ENCODE measurements at regions not wholly inside any gene's neighbourhood (a gene's known extent, or its start where the extent isn't known, plus 50 kb on each side); places are given as distances from the start of the nearest gene placed in this dataset.

DNA sequence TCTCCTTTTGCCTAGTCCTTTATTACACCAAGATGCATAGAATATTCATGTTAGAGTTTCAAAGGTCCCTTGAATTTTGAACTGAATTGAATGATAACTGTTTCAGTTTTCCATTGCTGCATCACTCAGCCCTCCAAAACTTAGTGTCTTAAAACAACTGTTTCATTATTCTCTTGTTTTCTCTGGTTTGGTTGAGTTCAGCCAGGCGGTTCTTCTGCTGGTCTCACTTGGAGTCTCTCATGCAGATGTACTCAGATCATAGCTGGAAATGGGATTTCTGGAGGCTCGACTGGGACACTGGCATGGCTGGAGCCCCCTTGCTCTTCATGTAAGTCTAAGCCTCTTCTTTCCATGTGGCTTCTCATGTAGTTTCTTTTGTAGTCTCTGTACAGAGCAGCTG lies 107.2 kb upstream of the MKI67 start:
- ChIA-PET POLR2A (no interaction called here), CTCF (no interaction called here)
- Histone ChIP-seq H4K20me1 (replicated peaks; ENCODE audit: control insufficient read depth, extremely low read depth, insufficient read depth, low read length) (no peaks in the 10 kb centered on the region), H3K4me1 (ENCODE audit: control insufficient read depth, extremely low read depth, insufficient read depth, low read length) (no peaks in the 10 kb centered on the region), H3K9me3 (replicated peaks; ENCODE audit: control insufficient read depth, insufficient read depth, low read length) (no peaks in the 10 kb centered on the region), H3K79me2 (ENCODE audit: control insufficient read depth, insufficient read depth, low read length) (no peaks in the 10 kb centered on the region), H3K36me3 (ENCODE audit: control insufficient read depth in 2 of 2, extremely low read depth in 1 of 2, insufficient read depth in 2 of 2, low read length in 2 of 2) (no peaks in the 10 kb centered on the region), H3K9ac (replicated peaks; ENCODE audit: extremely low read depth, insufficient read depth, low read length) (no peak overlapping the region), H3K27ac (ENCODE audit: insufficient read depth, low read depth, low read length) (no peak overlapping the region), H3K4me3 (replicated peaks in 1 of 3; ENCODE audit: insufficient read depth in 1 of 3, low read depth in 1 of 3, low read length in 3 of 3) (no peak overlapping the region), H3K27me3 (ENCODE audit: control insufficient read depth in 2 of 2, insufficient read depth in 2 of 2, low read length in 2 of 2) (no peaks in the 10 kb centered on the region), H2AFZ (ENCODE audit: low read depth, low read length) (no peak overlapping the region), H3K9me1 (replicated peaks; ENCODE audit: control insufficient read depth, extremely low read depth, insufficient read depth, low read length) (no peaks in the 10 kb centered on the region), H3K4me2 (ENCODE audit: insufficient read depth, low read length) (no peak overlapping the region)
- BruUV-seq (replicated peaks): no TSS peak
- DNase-seq (ENCODE audit: low read depth, low spot score) (no peak), FAIRE-seq (no peak)
- dilution Hi-C loops (cut with MboI; ENCODE audit: extremely low pct_ligation_motif_present, low sequenced_read_pairs): no loop called here
- no peak for TF ChIP-seq MYC (IDR thresholded peaks at IDR 0.05; ENCODE audit: low read depth, low read length)
- no peak for TF ChIP-seq POLR2AphosphoS5 (IDR thresholded peaks at IDR 0.05; ENCODE audit: insufficient read depth, low read depth, low read length)
- TF ChIP-seq GATA2 (IDR thresholded peaks at IDR 0.05; ENCODE audit: insufficient read depth, insufficient read length, low read depth, low read length): no peak
- TF ChIP-seq FOS (IDR thresholded peaks at IDR 0.05; ENCODE audit: borderline replicate concordance, insufficient read depth, low read length): no peak
- TF ChIP-seq, protein P1, sequence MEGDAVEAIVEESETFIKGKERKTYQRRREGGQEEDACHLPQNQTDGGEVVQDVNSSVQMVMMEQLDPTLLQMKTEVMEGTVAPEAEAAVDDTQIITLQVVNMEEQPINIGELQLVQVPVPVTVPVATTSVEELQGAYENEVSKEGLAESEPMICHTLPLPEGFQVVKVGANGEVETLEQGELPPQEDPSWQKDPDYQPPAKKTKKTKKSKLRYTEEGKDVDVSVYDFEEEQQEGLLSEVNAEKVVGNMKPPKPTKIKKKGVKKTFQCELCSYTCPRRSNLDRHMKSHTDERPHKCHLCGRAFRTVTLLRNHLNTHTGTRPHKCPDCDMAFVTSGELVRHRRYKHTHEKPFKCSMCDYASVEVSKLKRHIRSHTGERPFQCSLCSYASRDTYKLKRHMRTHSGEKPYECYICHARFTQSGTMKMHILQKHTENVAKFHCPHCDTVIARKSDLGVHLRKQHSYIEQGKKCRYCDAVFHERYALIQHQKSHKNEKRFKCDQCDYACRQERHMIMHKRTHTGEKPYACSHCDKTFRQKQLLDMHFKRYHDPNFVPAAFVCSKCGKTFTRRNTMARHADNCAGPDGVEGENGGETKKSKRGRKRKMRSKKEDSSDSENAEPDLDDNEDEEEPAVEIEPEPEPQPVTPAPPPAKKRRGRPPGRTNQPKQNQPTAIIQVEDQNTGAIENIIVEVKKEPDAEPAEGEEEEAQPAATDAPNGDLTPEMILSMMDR (IDR thresholded peaks at IDR 0.05; ENCODE audit: extremely low read depth in 1 of 2, insufficient read depth in 1 of 2, low read depth in 1 of 2, low read length in 2 of 2): no peak
- no peak for TF ChIP-seq EZH2 (IDR thresholded peaks at IDR 0.05; ENCODE audit: borderline replicate concordance, low read depth, low read length, severe bottlenecking)
- TF ChIP-seq, protein P2, sequence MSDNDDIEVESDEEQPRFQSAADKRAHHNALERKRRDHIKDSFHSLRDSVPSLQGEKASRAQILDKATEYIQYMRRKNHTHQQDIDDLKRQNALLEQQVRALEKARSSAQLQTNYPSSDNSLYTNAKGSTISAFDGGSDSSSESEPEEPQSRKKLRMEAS (IDR thresholded peaks at IDR 0.05; ENCODE audit: insufficient read depth, insufficient read length): no peak
- TF ChIP-seq JUN (IDR thresholded peaks at IDR 0.05; ENCODE audit: borderline replicate concordance, insufficient read depth, insufficient read length, low read depth): no peak
- no peak for TF ChIP-seq POLR2A (IDR thresholded peaks at IDR 0.05; ENCODE audit: low read depth, low read length)
- intact Hi-C loops (cut with micrococcal nuclease): no loop called here
